Stimulated activated CD4-positive, alpha-beta T cell treated with anti-CD3 and anti-CD28 coated beads, Interleukin-1b, Interleukin-23, amount 100 ng/mL, for 48 hours (primary cell): ENCODE measurements at regions not wholly inside any gene's neighbourhood (a gene's known extent, or its start where the extent isn't known, plus 50 kb on each side); places are given as distances from the start of the nearest gene placed in this dataset.
"Not testable (repeated sequence)": the region's sequence is repeated elsewhere in the genome, so short reads cannot be mapped to it uniquely, and the experiment has no call there.

Experiments used
- DNase-seq: peaks from one replicate; pipeline ENCODE4 v3.0.0-alpha.2; 2020

DNA sequence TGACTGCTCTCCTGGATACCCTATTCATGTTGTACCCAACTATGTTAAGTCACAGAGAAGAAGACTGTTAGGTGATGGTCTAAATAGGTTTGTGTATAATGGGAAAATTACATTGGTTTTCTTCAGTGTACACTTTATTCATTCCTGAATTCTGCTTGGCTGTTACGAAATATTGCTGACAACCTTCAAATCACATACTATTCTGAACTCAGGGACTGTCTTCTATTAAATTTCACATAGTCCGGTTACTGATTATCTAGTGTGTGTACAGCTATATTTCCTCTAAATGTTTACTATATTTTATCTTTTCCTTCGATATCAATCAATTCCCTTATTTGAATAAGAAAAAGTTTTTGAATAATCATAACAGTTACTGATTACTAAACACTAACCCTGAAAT is 1090.3 kb upstream of the CITED2 start:
- no peak for DNase-seq

- DNase-seq = no peak
These were observed 1088.9 kb upstream of the CITED2 start for GRCh38 chr6:140463312-140463710.

DNA sequence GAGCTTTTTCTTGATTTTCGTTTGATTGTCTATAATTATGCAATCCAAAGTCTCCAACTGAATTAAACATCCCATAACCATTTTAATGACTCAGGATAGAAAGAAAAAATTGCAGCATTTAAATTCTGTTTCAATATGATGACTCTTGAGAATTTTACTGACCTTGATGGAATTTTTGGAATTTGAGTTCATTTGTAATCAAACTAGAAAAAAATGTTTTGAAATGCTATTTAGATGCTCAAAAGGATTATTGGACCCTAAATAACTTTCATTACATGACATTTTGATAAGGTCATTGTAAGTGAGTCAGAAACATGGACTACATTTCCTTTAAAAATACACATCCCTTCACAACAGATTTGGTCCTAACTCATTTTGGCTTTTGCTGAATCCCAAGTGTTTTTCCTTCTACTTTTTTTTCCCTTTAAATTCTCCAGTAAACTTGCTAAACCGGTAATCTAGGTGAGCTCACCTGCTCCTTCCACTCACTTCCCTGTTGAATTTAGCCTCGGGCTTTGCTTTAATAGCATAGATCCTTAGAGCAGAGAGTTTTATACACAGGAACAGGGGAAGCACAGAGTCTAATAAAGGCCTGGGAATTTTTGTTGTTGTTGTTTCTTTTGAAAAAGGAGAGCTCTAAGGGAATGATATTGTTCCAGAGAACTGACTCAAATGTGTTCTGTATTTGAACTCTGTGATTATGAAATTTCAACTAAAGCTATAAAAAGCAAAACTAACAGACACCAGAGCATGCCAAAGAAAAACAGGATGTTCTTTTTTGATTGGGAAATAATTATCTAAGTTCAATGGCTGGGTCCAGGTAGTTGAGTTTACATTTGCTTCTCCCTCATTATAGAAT is 1088.2 kb upstream of the CITED2 start:
- no peak for DNase-seq

- no peak for DNase-seq
These were observed 1087.6 kb upstream of the CITED2 start for GRCh38 chr6:140462076-140462452.

DNA sequence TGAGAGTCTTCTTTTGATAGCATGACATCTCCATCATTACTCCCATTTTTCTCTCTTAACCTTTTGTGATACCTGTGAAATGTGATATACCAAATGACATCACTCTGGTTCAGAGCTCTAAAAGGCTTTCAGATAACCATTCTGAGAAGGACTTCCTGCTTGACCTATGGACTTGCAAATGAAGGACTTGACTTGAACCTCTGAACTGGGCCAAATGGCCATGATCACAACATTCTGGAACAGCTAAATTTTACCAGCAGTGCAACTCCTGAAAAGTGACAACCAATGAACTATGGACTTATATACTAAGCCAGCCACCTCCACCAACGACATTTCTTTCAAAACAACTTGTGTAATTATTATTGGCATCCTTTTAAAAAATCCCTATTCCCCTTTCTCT is 1085.8 kb upstream of the CITED2 start:
- no peak for DNase-seq

GRCh38 chr6:140459209-140459608 is 1084.8 kb upstream of the CITED2 start:
- DNase-seq = no peak

GRCh38 chr6:140446241-140446640 is 1071.8 kb upstream of the CITED2 start:
- DNase-seq = no peak

DNA sequence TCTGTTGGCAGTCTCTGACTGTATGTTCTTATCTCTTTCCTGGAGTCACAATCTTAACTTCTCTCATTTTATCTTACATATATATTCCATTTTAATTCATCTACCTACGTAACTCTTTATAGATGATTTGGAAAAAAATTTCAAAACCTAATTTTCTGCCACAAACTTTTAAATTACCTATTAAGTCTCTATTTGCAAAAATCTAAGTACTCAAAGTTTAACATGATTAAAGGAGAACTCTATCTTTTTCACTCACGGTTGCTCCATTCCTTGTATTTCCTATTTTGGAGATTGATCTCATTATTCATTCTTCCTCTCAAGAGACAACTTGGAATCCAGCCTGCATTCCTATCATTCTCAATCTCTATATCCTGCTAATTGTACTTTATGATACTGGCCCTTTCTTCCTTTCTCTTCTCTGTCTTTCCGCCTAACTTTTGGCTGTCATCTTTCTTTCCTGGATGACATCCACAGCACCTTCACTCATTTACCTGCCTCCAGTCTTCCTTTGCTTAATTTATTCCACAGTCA is 1071.1 kb upstream of the CITED2 start:
- DNase-seq = no peak

GRCh38 chr6:140443112-140443511 is 1068.7 kb upstream of the CITED2 start:
- not testable (repeated sequence) for DNase-seq

DNA sequence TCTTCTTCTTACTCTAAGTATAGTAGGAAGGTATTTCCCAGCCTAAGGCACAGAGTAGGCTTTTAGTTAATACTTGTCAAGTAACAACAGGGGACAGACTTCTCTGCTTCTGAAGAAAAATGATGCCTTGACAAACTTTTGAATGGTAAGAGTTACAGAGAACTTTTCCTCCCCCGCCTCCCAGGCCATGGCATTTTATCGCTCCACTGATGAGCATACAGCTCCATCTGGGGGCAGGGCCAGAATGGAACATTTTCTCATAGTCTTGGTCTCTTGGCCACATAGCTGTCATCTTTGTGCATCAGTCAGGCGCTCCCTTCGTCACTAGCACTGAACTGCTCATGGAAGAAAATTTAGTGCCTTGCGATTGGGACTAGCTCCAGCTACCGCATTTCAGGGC is 1066.8 kb upstream of the CITED2 start:
- DNase-seq = no peak

GRCh38 chr6:140440223-140440835 is 1065.9 kb upstream of the CITED2 start:
- DNase-seq = no peak

- no peak for DNase-seq
These were observed 1063.9 kb upstream of the CITED2 start for GRCh38 chr6:140438346-140438735.

- DNase-seq = no peak
These were observed 1063.3 kb upstream of the CITED2 start for GRCh38 chr6:140437619-140438345.

DNA sequence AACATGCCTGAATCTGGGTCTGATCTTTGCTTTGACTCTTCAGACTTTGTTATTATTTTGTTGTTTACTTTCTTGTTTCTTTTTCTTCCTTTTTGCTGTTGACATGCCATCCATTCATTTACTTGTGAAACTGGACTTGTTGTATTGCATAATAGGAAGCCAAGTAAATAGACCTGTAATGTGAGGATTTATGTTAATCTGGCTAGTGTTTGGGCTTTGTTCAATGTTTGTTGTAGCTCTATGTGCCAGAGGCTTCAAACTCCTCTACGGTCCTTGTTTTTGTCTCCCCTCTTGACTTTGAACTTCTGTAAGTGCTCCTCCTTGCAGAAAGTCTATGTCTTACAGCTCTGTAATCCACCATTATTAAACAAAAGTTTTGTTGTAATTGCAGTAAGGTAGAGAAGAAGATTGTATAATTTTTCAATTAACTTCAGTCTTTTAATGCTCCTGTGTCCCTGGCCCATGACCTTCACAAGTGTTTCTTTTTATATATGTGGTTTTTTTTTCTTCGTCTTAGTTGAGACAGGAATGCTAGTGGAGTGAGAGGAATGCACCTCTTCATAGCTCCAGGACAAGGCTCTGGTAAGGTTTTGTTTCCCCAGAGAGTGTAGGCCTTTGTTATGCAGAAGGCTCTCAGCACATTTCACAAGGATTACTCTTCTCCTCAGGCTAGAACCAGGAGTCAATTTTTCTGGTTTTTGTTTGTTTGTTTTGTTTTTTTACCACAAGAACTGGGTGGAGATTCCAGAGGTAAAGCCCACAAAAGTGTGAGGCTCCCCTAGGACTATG is 1061.8 kb upstream of the CITED2 start:
- DNase-seq = no peak

GRCh38 chr6:140434761-140435160 is 1060.3 kb upstream of the CITED2 start:
- DNase-seq = no peak

DNA sequence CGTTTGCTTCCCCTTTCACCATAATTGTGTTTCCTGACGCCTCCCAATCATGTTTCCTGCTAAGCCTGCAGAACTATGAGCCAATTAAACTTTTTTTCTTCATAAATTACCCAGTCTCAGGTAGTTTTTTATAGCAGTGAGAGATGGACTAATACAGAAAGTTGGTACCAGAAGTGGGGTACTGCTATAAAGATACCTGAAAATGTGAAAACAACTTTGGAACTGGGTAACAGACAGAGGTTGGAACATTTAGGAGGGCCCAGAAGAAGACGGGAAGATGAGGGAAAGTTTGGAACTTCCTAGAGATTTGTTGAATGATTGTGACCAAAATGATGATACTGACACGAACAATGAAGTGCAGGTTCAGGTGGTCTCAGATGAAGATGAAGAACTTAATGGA is 1058.6 kb upstream of the CITED2 start:
- no peak for DNase-seq

DNA sequence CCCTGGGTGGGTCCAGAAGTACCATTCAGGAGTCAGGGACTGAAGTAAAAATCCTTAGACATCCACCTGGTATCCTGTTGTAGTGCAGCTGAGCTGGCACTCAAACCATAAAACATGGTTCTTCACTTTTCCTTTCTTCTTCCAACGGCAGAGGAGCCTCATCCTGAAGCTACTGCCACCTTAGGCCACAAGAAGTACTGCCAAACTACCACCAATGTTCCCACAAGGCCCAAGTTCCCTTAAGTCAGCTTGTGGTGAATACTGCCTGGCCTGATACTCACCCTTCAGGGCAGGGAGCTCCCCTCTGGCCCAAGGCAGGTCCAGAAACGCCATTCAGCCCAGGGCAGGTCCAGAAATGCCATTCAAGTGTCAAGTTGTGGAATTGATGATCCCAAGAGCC is 1053.4 kb upstream of the CITED2 start:
- DNase-seq = no peak

- DNase-seq = no peak
These were observed 1040.6 kb upstream of the CITED2 start for GRCh38 chr6:140414966-140415620.

GRCh38 chr6:140403020-140403419 is 1028.6 kb upstream of the CITED2 start:
- DNase-seq = no peak

GRCh38 chr6:140401761-140402160 is 1027.3 kb upstream of the CITED2 start:
- no peak for DNase-seq

DNA sequence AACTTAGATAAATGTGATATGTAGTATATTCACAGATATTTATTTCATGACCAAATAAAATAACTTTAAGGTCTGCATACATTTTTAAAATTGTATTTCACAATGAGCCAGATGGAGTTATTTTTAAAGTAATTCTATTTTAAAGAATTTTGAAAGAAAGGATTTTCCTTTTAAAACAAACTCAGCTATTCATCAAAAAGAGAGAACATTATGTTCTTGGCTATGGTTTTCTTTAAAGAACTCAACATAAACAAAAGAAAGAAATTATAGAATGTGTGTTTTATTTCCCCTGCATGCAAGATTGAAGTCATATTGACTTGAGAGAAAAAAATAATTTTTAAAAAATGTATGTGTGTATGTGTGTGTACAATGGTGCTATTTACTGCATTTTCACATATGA is 1023.6 kb upstream of the CITED2 start:
- no peak for DNase-seq

DNA sequence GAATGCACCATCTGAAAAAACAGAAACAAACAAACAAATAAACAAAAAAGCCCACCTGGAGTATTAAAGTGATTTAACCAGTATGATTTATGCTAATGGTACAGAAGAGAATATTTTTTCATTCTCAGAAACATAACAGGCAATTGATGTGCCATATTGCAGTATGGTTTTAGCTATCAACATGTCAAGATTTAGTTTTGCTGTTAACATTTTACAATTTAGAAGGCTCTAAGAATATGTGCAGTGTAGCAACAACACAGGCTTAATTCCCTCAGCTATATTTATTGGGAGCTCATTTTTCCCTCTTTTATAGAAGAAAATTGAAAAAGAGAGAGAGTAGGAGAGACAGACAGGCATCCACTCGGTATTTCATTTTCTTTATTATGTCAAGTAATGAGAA is 1022.7 kb upstream of the CITED2 start:
- no peak for DNase-seq
